ENCODE measurements at regions not wholly inside any gene's neighbourhood (a gene's known extent, or its start where the extent isn't known, plus 50 kb on each side); places are given as distances from the start of the nearest gene placed in this dataset.

DNA sequence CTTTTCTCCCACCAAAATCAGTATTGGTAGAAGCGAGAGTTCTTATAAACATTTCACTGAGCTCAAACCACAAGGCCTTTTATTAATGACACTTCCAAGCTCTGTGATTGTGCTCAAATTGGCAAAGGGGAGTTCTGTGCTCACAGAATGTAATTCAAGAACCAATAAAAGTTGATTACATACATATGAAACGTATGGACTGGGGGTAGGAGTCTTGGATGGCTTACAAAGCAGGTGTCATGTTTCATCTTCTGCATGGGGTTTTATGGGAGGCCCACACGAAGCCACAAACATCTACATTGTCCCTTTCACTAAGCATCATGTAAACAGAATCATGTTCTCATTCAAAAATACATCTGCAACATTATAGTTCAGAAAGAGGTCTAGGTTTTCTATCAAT is 828.3 kb downstream of the VRK1 start:
- Histone ChIP-seq H3K36me3 (replicated peaks; ENCODE audit: insufficient read depth, low read depth) (no peaks in the 10 kb centered on the region), H3K27ac (no peak overlapping the region), H3K27me3 (no peaks in the 10 kb centered on the region), H2AFZ (no peak overlapping the region), H3K79me2 (no peaks in the 10 kb centered on the region), H3K9me2 (replicated peaks; ENCODE audit: insufficient read depth) (no peaks in the 10 kb centered on the region), H3K9me3 (ENCODE audit: low read depth) (no peaks in the 10 kb centered on the region), H3K4me1 (ENCODE audit: insufficient read depth) (no peaks in the 10 kb centered on the region), H3K4me2 (peak overlapping the region; percentile 32), H4K20me1 (ENCODE audit: insufficient read depth, poor library complexity, severe bottlenecking) (no peaks in the 10 kb centered on the region), H3K4me3 (no peak overlapping the region)
- 41% methylated on average over 3 of the region's 3 CpGs for WGBS (ENCODE audit: low lambda C conversion rate, missing lambda C conversion rate)
- TF ChIP-seq EZH2 (IDR thresholded peaks at IDR 0.05; ENCODE audit: borderline replicate concordance) (no peak), EZH2phosphoT487 (IDR thresholded peaks at IDR 0.05; ENCODE audit: low read depth, severe bottlenecking, unreplicated experiment) (no peak), CTCF (IDR thresholded peaks at IDR 0.05; ENCODE audit: poor library complexity) (no peak)
- DNase-seq (ENCODE audit: low spot score), result no peak

DNA sequence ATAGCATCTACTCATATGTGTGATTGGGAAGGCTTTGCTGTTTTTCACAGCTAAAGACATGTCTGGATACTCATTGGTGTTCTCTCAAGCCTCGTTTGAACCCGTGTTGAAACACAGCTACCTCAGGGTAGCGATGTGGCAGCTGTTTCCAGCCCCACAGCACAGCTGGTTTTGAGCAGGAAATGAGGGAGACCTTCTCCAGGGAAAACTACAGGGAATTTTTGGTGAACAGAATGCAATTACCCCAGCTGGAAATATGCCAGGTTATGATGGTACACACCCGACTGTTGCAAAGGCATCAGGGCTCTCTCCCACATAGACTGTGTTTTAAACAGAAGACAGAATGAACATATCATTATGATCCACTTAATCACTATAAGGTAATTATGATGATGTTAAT is 828.9 kb downstream of the VRK1 start:
- Histone ChIP-seq H3K4me3 (no peak overlapping the region), H3K27me3 (no peaks in the 10 kb centered on the region), H3K4me2 (no peak overlapping the region), H3K27ac (no peak overlapping the region), H3K4me1 (ENCODE audit: insufficient read depth) (no peaks in the 10 kb centered on the region), H4K20me1 (ENCODE audit: insufficient read depth, poor library complexity, severe bottlenecking) (no peaks in the 10 kb centered on the region), H3K79me2 (no peaks in the 10 kb centered on the region), H2AFZ (no peak overlapping the region), H3K36me3 (replicated peaks; ENCODE audit: insufficient read depth, low read depth) (no peaks in the 10 kb centered on the region), H3K9me3 (ENCODE audit: low read depth) (no peaks in the 10 kb centered on the region), H3K9me2 (replicated peaks; ENCODE audit: insufficient read depth) (no peaks in the 10 kb centered on the region)
- DNase-seq (ENCODE audit: low spot score), result no peak
- no peak for TF ChIP-seq CTCF (IDR thresholded peaks at IDR 0.05; ENCODE audit: poor library complexity)
- no peak for TF ChIP-seq EZH2phosphoT487 (IDR thresholded peaks at IDR 0.05; ENCODE audit: low read depth, severe bottlenecking, unreplicated experiment)
- no peak for TF ChIP-seq EZH2 (IDR thresholded peaks at IDR 0.05; ENCODE audit: borderline replicate concordance)
- 54% methylated on average over 4 of the region's 4 CpGs for WGBS (ENCODE audit: low lambda C conversion rate, missing lambda C conversion rate)

- 85% methylated on average over 5 of the region's 5 CpGs for WGBS (ENCODE audit: low lambda C conversion rate, missing lambda C conversion rate)
- no peak overlapping the region for H2AFZ ChIP-seq
- H3K4me1 ChIP-seq (ENCODE audit: insufficient read depth), result no peaks in the 10 kb centered on the region
- H4K20me1 ChIP-seq (ENCODE audit: insufficient read depth, poor library complexity, severe bottlenecking), result no peaks in the 10 kb centered on the region
- H3K36me3 ChIP-seq (replicated peaks; ENCODE audit: insufficient read depth, low read depth), result no peaks in the 10 kb centered on the region
- no peak for TF ChIP-seq CTCF (IDR thresholded peaks at IDR 0.05; ENCODE audit: poor library complexity)
- TF ChIP-seq EZH2 (IDR thresholded peaks at IDR 0.05; ENCODE audit: borderline replicate concordance), result no peak
- TF ChIP-seq EZH2phosphoT487 (IDR thresholded peaks at IDR 0.05; ENCODE audit: low read depth, severe bottlenecking, unreplicated experiment), result no peak
- no peaks in the 10 kb centered on the region for H3K9me3 ChIP-seq (ENCODE audit: low read depth)
- no peak overlapping the region for H3K4me2 ChIP-seq
- no peaks in the 10 kb centered on the region for H3K79me2 ChIP-seq
- H3K27me3 ChIP-seq, result peaks cover 4% of the 10 kb centered on the region
- H3K27ac ChIP-seq, result no peak overlapping the region
- DNase-seq (ENCODE audit: low spot score), result no peak
- no peak overlapping the region for H3K4me3 ChIP-seq
- H3K9me2 ChIP-seq (replicated peaks; ENCODE audit: insufficient read depth), result no peaks in the 10 kb centered on the region
Observed at GRCh38 chr14:97630249-97630648, 833.1 kb downstream of the VRK1 start.
